ENCODE measurements at regions not wholly inside any gene's neighbourhood (a gene's known extent, or its start where the extent isn't known, plus 50 kb on each side); places are given as distances from the start of the nearest gene placed in this dataset.

- DNase-seq (ENCODE audit: low read depth): no peak
Observed at GRCh38 chr1:184322253-184322652, 64.6 kb upstream of the C1orf21 start.

- DNase-seq (ENCODE audit: low read depth): no peak
Observed at GRCh38 chr1:184324972-184325371, 61.9 kb upstream of the C1orf21 start.

- no peak for DNase-seq (ENCODE audit: low read depth)
Observed at GRCh38 chr1:184326278-184326677, 60.6 kb upstream of the C1orf21 start.

GRCh38 chr1:184329245-184329953 is 57.4 kb upstream of the C1orf21 start:
- DNase-seq (ENCODE audit: low read depth): no peak

GRCh38 chr1:184329962-184330868 is 56.6 kb upstream of the C1orf21 start:
- DNase-seq (ENCODE audit: low read depth): no peak

- no peak for DNase-seq (ENCODE audit: low read depth)
Observed at GRCh38 chr1:184330875-184331274, 56.0 kb upstream of the C1orf21 start.
